GM12892 (cell line): ENCODE measurements at regions not wholly inside any gene's neighbourhood (a gene's known extent, or its start where the extent isn't known, plus 50 kb on each side); places are given as distances from the start of the nearest gene placed in this dataset.

ENCODE experiments used
- DNase-seq: peaks from one replicate; pipeline ENCODE4 v3.0.0; 2011; ENCODE audit not compliant: insufficient read length
- FAIRE-seq: peaks from 2 replicates; lab custom pipeline; 2011; peaks lifted over from hg19 to GRCh38; lab: Jason Lieb, UNC
- POLR2A ChIP-seq: IDR thresholded peaks from 2 replicates; pipeline ENCODE4 v1.6.1; 2011; ENCODE audit warnings: low read depth, low read length, control low read depth
- POLR2AphosphoS5 ChIP-seq: IDR thresholded peaks from 2 replicates; pipeline ENCODE4 v1.6.1; 2011; ENCODE audit warnings: low read depth, low read length, control low read depth
- TAF1 ChIP-seq: IDR thresholded peaks from 2 replicates; pipeline ENCODE4 v1.6.1; 2011; ENCODE audit warnings: low read depth, mild to moderate bottlenecking, control low read depth, low read length, borderline replicate concordance

DNA sequence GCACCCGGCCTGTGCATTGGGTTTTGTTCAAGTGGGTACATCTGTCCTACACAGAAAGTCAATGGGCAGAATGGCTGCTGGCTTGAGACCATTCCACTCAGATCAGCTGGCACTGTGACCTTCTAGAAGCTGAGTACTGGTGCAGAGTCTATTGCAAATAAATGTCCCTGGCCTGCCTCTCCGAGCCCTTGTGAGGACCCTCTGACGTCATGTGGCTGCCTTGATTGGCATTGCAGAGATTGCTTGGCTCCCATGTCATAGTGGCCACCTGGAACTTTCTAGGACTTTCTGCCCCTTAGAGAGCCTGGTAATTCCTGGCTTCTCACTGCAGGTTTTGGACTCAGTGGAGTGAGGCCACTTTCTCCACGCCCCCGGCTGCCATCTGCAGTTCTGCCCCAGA lies 211.3 kb downstream of the ENGASE start:
- no peak for FAIRE-seq
- DNase-seq: no peak
- TF ChIP-seq POLR2A (no peak), TAF1 (no peak), POLR2AphosphoS5 (no peak)

DNA sequence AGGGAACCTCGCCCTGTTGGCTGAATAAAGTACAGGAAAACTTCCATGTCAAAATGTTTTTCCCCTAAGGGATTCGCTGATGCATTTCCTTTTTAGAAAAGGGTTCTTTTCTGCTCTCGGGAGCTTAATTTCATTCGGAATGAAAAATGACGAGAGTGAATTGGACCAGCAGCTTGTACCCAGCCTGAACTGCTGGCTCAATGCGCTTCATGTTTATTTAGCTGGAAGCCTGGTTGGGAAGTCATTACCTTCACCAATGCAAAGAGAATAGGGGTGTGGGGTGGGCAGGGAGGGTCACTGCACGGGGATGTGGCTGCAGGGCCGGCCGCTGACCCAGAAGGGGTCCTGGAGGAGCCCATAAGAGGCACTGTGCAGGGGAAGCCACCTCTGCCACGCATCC lies 207.7 kb downstream of the ENGASE start:
- TF ChIP-seq TAF1 (no peak), POLR2A (no peak), POLR2AphosphoS5 (no peak)
- FAIRE-seq: no peak
- DNase-seq: no peak

DNA sequence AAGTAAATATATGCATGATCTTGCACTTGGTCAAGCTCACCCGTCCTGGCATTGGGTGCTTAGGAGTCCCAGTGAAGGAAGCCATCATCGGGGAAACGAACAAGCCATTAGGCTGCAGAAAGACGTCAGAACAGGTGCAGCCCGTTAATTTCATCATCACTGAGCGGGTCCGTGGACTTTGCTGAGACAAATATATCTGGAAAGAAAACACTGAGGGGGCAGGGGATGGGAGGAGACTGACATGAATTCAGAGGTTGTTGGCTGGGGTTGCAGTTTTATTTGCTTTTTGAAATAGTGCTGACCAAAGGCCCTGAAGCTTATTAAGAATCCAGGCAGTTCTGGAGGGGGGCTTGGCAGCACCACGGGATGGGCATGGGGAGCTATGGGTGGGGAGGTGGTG lies 207.2 kb downstream of the ENGASE start:
- TF ChIP-seq POLR2AphosphoS5: no peak
- no peak for TF ChIP-seq TAF1
- TF ChIP-seq POLR2A: no peak
- FAIRE-seq: no peak
- DNase-seq: no peak

DNA sequence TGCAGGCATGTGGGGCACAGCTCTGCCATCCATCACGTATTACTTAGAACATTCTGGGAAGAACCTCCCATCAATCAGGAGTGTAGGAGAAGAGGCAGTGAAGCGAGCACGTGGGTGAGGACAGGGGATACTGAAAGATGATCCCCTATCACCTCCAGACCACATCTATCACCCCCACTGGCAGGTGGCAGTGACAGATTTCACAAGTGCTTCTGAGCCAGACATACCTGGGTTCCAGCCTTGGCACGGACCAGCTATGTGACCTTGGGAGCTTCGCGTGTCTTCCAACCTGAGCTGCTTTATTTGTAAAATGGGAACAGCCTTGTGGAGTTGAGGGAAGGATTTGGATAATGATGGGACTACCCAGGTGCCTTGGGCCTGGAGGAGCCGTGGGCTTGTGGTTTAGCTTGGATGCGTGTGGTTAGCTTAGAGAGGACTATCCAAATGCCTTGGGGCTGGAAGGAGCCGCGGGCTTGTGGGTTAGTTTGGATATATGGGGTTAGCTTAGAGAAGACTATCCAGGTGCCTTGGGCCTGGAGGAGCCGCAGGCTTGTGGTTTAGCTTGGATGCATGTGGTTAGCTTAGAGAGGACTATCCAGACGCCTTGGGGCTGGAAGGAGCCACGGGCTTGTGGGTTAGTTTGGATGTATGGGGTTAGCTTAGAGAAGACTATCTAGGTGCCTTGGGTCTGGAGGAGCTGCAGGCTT lies 206.4 kb downstream of the ENGASE start:
- no peak for FAIRE-seq
- TF ChIP-seq POLR2AphosphoS5 (no peak), POLR2A (no peak), TAF1 (no peak)
- DNase-seq: no peak

DNA sequence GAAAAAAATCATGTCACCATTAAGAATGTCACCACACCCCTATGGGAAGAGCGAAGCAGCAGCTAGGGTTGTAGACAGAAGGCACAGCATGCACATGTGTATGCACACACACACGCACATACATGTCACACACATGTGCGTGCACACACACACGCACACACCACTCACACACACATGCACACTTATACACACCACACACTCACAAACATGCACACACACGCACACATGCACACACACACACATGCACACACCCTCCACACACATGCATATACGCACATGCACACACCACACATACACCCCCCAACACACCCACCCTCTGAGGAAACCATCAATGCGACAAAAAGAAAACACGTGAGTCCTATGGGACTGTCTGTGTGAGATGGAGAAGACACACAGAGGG lies 205.4 kb downstream of the ENGASE start:
- TF ChIP-seq POLR2A (no peak), TAF1 (no peak), POLR2AphosphoS5 (no peak)
- FAIRE-seq: no peak
- DNase-seq: no peak

DNA sequence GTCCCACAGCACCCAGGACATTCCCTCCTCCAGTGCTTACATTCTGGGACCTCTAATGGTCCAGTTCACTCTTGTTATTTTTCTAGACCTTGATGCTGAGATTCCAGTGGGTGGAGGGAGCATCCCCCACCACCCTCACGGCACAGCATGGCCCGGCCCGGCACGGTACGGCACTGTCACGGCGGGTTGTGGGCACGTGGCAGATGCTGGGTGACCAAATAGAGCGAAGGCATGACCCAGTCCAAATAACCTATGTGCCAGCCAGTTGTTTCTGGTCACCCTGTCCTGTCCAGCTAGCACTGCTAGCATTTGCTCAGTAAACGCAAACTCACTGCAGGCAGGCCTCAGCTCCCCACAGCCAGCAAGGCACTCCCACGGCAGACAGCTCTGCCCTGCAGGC lies 204.7 kb downstream of the ENGASE start:
- FAIRE-seq (no peak), DNase-seq (no peak)
- TF ChIP-seq POLR2AphosphoS5 (no peak), POLR2A (no peak), TAF1 (no peak)

DNA sequence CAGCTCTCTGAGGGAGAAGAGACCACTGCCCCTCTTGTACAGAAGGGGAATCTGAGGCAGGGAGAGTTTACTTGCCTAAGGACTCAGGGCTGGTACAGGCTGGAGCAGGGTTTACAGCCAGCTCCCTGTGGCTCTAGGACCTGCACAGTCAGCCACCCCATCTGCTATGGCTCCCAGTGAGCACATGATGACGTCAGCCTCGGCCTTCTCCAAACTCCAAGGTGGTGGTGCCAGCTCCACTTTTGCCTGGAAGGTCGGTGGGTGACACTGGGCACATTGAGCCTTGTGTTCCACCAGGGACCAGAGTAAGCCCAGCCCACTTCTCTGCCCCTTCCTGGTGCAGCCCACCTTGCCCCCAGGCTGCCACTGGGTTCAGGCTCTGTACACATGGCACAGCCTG lies 202.2 kb downstream of the ENGASE start:
- no peak for DNase-seq
- TF ChIP-seq TAF1: no peak
- TF ChIP-seq POLR2AphosphoS5: no peak
- TF ChIP-seq POLR2A: no peak
- no peak for FAIRE-seq

DNA sequence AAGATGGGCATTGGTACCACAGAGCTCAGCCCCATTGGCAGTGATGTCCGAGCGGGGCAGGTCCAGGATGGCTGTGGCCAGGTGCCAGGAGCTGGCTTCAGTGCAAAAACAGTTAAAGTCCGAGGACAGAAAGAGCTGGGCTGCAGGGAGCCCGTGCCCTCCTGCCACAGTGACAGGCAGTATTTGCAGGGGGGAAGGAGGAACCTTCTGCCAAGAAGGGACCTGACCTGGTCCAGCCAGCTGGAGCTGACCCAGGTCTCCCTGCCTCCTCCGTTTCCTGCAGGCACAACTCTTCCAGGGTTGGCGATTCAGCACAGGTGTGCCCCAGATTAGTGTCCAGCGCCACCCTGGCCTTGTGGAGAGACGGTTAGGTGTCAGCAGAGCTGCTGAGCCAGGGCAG lies 199.0 kb downstream of the ENGASE start:
- FAIRE-seq (no peak), DNase-seq (no peak)
- TF ChIP-seq TAF1 (no peak), POLR2A (no peak), POLR2AphosphoS5 (no peak)

DNA sequence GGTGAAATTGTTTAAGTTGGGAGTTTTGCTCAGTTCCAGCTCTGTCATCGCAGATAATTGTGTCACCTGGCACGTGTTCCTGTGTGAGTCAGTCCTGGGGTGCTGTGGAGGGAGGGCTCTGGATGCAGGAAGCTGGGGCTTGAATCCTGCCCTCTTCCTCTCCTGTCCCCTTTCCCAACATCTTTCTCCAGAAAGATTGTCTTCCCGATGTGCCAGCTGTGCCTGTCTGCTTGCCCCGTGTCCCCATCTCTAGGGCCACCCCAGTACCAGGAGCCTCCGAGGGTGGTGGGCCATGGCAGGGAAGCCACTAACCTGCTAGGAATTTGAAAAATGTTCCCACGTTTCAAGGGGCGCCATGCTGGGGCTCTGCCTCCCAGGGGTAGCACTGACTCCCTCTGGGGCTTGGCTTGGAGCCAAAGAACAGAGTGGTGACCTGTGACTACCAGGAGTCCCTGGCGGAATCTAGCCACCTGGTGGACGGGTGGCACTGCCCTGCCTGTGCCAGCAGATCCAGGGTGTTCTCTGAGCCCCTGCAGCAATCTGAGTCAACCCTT lies 198.1 kb downstream of the ENGASE start:
- no peak for DNase-seq
- TF ChIP-seq POLR2AphosphoS5 (no peak), TAF1 (no peak), POLR2A (no peak)
- FAIRE-seq: no peak

DNA sequence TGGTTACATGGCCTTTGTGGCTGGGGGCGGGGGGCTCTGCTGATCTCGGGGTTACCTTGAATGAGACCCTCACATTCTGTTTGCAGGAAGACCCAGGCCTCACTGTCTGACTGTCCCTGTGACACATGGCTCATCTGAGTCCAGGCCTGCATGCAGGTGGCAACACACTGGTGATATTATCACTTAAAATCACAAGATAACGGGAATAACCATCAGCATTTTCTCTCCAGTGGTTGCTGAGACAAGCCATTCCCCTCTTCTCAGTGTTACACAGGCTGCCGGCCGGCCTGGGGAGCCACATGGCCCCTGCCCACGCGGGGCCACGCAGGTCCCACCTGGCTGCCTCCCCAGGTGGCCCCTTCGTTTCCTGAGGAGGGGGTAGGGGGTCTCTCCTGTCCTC lies 197.6 kb downstream of the ENGASE start:
- FAIRE-seq: no peak
- TF ChIP-seq POLR2AphosphoS5 (no peak), TAF1 (no peak), POLR2A (no peak)

DNA sequence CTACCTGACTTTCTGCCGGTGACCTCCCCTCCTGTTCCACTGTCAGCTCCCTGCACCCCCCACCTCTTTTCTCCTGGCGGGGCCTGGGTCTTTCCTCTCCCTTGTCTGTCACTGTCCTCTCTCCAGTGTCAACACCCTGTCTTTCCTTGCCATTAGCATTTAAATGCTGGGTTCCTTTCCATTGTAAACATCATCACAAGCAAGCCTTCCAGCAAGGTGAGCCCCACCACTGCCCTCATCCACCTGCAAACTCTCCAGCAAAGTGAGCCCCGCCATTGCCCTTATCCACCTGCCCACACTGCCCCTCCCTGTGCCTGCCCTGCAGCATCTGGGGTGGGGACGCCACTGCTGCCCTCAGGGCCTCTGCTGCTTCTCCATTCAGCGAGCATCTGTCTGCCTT lies 195.0 kb downstream of the ENGASE start:
- DNase-seq: no peak
- no peak for FAIRE-seq
- TF ChIP-seq TAF1 (no peak), POLR2AphosphoS5 (no peak), POLR2A (no peak)

More for the DNA sequence above, 197.6 kb downstream of the ENGASE start:
- no peak for DNase-seq

DNA sequence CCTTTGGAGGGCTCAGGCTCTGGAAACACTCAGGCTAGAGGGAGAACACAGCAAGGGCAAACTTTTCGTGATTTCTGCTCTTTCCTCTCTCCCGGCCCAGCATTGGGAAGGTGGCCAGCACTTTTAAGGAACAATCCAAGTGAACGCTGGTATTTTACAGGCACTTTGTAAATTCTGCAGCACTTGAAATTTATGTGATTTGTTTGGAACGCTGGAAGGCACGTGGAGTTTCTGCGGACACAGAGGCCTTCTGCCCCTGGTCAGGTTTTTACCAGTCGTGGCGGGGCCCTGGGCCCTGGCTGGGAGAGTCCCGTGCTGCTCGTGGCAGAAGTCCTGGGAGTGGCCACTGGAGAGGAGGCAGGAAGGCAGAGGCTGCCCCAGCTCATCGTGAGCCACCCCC lies 188.6 kb downstream of the ENGASE start:
- DNase-seq: no peak
- no peak for FAIRE-seq
- TF ChIP-seq TAF1 (no peak), POLR2AphosphoS5 (no peak), POLR2A (no peak)

DNA sequence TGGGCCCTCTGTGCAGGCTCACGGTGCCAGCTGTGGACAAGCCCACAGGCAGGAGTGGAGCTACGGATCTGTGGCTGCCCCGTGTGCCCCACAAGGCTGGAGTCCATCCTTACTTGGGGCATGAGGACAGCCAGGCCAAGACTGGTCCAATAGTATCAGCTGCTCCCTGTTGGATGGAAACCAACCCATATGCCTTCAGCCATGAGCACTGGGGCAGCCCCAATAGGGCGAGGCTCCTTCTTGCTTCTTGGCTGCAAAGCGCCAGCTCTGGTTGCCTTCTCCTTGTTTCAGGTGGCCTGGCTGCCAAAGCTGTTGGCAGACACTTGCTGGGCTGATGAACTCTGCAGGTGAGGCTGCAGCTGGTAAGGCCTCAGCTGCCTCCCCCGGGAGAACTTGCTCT lies 188.0 kb downstream of the ENGASE start:
- TF ChIP-seq TAF1 (no peak), POLR2A (no peak), POLR2AphosphoS5 (no peak)
- no peak for FAIRE-seq

More for the DNA sequence above, 188.0 kb downstream of the ENGASE start:
- DNase-seq: no peak
